HFFc6 (cell line): ENCODE measurements at regions not wholly inside any gene's neighbourhood (a gene's known extent, or its start where the extent isn't known, plus 50 kb on each side); places are given as distances from the start of the nearest gene placed in this dataset.

Experiments used
- DNase-seq: peaks from one replicate; pipeline ENCODE4 v3.0.0-alpha.2; 2018
- H3K27ac Mint-ChIP-seq: 2 replicates; pipeline ENCODE4 v1.8.0; 2020; ENCODE audit warnings: mild to moderate bottlenecking, mixed read lengths
- H3K27me3 Mint-ChIP-seq: 2 replicates; pipeline ENCODE4 v1.8.0; 2021; ENCODE audit warnings: mild to moderate bottlenecking, moderate library complexity, mixed read lengths; ENCODE audit not compliant: insufficient read depth
- H3K36me3 Mint-ChIP-seq: 2 replicates; pipeline ENCODE4 v1.8.0; 2021; ENCODE audit warnings: low read depth, mixed read lengths
- H3K4me1 Mint-ChIP-seq: 2 replicates; pipeline ENCODE4 v1.8.0; 2020; ENCODE audit warnings: low read depth, mixed read lengths
- H3K4me3 Mint-ChIP-seq: 2 replicates; pipeline ENCODE4 v1.8.0; 2020; ENCODE audit warnings: mild to moderate bottlenecking, moderate library complexity, mixed read lengths
- H3K9me3 Mint-ChIP-seq: 2 replicates; pipeline ENCODE4 v1.8.0; 2020; ENCODE audit warnings: mild to moderate bottlenecking, mixed read lengths
- TF ChIP-seq, protein P1 (sequence below): fragments of 200-600 bp; sonication (generic); IDR thresholded peaks from 2 replicates; pipeline ENCODE4 v1.5.0; 2021; ENCODE audit warnings: antibody characterized with exemption, mild to moderate bottlenecking

DNA sequence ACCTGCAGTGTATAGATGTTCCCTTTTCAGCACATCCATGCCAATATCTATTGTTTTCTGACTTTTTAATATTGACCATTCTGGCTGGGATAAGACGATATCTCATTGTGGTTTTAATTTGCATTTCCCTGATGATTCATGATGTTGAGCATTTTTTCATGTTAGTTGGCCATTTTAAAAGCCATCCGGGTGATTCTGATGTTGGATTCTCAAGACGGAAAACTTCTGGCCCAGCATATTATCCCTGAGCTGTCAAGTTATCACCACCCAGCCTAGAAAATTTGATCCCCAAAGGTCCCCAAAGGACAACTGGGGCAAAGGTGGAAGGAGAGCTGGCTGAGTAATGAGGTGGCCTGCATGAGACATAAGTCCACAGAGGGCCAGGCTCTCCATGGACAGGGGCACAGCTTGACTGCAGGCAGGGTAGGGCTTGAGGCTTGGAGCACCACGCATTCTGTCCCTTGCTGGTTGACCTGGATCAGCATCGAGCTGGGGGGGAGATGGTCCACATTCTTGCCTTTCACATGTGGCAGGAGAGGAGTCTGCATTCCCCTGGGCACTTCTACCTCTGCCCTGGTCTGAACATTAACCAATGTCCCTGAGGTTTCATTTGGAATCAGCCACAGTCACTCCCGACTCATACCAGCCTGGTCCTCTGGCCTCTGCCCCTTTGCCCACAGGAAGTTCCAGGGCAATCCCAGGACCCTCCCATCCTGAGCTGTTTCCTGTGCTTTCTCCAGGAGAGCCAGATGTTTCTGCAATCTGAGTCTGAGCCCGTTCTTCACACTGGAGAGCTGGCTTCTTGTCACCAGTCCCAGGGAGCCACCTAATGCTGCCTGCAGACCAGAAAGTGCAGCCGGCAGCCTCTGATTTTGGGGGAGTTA is 69.2 kb downstream of the ISG20 start:
- Mint-ChIP-seq H3K4me3 (peak overlapping the region; percentile 51), H3K27me3 (peaks cover 20% of the 10 kb centered on the region), H3K36me3 (no peaks in the 10 kb centered on the region), H3K9me3 (no peaks in the 10 kb centered on the region), H3K4me1 (peaks cover 28% of the 10 kb centered on the region), H3K27ac (peak overlapping the region; percentile 73)
- TF ChIP-seq, protein P1, sequence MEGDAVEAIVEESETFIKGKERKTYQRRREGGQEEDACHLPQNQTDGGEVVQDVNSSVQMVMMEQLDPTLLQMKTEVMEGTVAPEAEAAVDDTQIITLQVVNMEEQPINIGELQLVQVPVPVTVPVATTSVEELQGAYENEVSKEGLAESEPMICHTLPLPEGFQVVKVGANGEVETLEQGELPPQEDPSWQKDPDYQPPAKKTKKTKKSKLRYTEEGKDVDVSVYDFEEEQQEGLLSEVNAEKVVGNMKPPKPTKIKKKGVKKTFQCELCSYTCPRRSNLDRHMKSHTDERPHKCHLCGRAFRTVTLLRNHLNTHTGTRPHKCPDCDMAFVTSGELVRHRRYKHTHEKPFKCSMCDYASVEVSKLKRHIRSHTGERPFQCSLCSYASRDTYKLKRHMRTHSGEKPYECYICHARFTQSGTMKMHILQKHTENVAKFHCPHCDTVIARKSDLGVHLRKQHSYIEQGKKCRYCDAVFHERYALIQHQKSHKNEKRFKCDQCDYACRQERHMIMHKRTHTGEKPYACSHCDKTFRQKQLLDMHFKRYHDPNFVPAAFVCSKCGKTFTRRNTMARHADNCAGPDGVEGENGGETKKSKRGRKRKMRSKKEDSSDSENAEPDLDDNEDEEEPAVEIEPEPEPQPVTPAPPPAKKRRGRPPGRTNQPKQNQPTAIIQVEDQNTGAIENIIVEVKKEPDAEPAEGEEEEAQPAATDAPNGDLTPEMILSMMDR, result no peak
- peak; percentile 24 for DNase-seq

DNA sequence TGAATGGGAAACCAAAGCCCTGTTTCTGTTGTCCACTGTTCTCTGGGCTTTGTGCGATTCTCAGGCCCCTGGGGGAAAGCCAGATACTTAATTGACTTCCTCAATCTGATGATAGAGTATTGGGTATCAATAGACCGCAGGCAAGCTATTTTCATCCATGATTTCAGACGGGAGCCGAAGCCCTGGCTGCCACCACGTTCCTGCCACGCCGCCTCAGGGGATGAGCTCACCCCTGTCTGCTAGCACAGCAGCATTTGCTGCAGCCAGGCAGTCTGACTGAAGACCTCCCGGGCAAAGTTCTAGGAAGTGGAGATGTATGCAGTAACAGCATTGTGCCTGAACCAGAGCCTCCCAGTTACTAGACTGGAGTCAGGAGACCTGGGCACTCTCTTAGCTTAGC is 69.8 kb downstream of the ISG20 start:
- Mint-ChIP-seq H3K4me1 (peaks cover 28% of the 10 kb centered on the region), H3K27ac (peak overlapping the region; percentile 73), H3K4me3 (peak overlapping the region; percentile 51), H3K27me3 (peaks cover 27% of the 10 kb centered on the region), H3K36me3 (no peaks in the 10 kb centered on the region), H3K9me3 (no peaks in the 10 kb centered on the region)
- TF ChIP-seq, protein P1, result no peak
- DNase-seq, result peak; percentile 5

DNA sequence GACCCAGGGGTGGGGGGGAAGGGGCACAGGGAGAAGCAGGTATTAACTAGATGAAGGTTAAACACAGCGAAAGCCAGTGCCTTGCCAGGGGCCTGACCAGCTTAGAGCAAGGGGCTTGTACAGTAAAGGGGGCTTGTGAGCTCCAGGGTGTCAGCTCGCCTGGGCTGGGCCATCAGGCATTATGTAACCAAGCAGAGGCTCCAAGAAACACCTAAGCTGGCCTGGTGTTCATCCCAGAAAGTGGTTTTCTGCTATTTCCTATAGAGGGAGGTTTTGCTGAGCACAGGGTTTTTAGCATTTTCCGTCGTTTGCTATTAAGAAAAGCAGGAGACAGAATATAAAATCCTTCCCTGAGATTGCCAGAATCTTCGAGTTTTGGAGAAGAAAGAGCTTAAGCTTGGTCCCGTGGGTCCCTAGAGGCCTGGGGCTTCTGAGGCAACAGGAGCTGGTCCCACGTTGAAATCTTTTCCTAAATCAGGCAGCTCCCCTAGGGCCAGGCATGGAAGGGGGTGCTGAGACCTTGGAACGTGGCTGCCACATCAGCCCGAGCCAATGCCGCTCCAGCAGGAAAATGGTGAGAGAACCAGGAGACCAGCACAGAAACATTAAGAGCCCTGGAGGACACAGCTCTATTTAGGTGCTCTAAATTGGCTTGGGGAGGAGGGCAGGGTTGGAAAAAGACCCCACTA is 71.4 kb downstream of the ISG20 start:
- Mint-ChIP-seq H3K36me3 (no peaks in the 10 kb centered on the region), H3K4me3 (no peak overlapping the region), H3K27ac (no peak overlapping the region), H3K9me3 (no peaks in the 10 kb centered on the region), H3K4me1 (peaks cover 28% of the 10 kb centered on the region), H3K27me3 (peaks cover 25% of the 10 kb centered on the region)
- TF ChIP-seq, protein P1, result no peak
- no peak for DNase-seq

DNA sequence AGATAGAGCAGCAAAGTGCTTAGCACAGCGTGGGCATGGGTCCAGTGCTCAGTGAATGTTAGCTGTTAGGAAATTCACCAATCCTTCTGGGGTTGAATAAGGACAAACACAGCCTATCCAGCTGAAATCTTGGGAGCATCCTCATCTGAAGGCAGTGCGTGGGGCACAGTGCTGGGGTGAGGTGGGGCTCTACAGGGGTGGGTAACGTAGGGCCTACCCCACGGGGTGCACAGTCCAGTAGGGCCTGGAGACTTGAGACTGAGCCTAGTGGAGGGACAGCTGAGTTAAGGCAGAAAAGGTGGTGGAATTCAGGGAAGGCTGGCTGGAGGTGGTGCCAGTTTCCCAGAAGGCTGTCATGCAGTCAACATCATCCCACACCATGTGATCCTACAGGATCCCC is 73.0 kb downstream of the ISG20 start:
- Mint-ChIP-seq H3K36me3 (no peaks in the 10 kb centered on the region), H3K4me1 (peaks cover 22% of the 10 kb centered on the region), H3K4me3 (no peak overlapping the region), H3K27me3 (peaks cover 26% of the 10 kb centered on the region), H3K9me3 (no peaks in the 10 kb centered on the region), H3K27ac (no peak overlapping the region)
- no peak for DNase-seq
- TF ChIP-seq, protein P1, result no peak

DNA sequence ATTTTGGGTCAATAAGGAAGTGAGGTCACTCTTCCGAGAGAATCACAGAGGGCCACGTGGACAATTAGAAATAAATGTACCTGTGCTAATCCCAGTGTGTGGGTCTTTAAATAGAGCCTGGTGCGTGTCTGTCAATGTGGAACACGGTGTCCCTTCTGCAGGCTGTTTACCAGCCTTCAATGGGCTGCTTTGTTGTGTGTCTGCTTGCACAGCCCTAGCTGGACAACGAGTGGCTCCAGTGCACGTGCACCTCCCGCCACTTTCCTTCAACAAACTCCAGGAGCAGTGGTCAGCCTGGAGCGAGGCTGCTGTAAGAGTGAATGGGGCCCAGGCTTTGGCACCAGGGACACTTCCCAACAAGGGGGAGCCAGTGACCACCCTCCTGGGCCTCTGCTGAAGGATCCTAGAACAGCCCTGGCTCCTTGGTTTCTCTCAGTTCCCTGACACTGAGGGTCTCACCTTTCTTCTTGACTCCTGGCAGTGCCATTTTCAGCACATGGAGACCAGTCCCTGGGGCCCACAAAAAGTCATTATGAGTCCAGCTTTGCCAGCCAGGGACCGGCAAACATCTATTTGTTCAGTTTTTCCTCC is 76.1 kb downstream of the ISG20 start:
- no peaks in the 10 kb centered on the region for H3K9me3 Mint-ChIP-seq
- H3K27ac Mint-ChIP-seq, result no peak overlapping the region
- H3K36me3 Mint-ChIP-seq, result no peaks in the 10 kb centered on the region
- H3K4me3 Mint-ChIP-seq, result no peak overlapping the region
- no peak for DNase-seq
- no peaks in the 10 kb centered on the region for H3K4me1 Mint-ChIP-seq
- TF ChIP-seq, protein P1, result no peak
- H3K27me3 Mint-ChIP-seq, result peaks cover 34% of the 10 kb centered on the region
